ENCODE measurements at regions not wholly inside any gene's neighbourhood (a gene's known extent, or its start where the extent isn't known, plus 50 kb on each side); places are given as distances from the start of the nearest gene placed in this dataset.

- TF ChIP-seq, protein P1, sequence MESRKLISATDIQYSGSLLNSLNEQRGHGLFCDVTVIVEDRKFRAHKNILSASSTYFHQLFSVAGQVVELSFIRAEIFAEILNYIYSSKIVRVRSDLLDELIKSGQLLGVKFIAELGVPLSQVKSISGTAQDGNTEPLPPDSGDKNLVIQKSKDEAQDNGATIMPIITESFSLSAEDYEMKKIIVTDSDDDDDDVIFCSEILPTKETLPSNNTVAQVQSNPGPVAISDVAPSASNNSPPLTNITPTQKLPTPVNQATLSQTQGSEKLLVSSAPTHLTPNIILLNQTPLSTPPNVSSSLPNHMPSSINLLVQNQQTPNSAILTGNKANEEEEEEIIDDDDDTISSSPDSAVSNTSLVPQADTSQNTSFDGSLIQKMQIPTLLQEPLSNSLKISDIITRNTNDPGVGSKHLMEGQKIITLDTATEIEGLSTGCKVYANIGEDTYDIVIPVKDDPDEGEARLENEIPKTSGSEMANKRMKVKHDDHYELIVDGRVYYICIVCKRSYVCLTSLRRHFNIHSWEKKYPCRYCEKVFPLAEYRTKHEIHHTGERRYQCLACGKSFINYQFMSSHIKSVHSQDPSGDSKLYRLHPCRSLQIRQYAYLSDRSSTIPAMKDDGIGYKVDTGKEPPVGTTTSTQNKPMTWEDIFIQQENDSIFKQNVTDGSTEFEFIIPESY (IDR thresholded peaks at IDR 0.05): no peak
- TF ChIP-seq, protein P2, sequence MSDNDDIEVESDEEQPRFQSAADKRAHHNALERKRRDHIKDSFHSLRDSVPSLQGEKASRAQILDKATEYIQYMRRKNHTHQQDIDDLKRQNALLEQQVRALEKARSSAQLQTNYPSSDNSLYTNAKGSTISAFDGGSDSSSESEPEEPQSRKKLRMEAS (IDR thresholded peaks at IDR 0.05): no peak
- no peak for TF ChIP-seq SP1 (IDR thresholded peaks at IDR 0.05)
- TF ChIP-seq RXRA (IDR thresholded peaks at IDR 0.05): no peak
Observed at GRCh38 chr7:118075936-118076335, 108.0 kb upstream of the LSM8 start (continued).

DNA sequence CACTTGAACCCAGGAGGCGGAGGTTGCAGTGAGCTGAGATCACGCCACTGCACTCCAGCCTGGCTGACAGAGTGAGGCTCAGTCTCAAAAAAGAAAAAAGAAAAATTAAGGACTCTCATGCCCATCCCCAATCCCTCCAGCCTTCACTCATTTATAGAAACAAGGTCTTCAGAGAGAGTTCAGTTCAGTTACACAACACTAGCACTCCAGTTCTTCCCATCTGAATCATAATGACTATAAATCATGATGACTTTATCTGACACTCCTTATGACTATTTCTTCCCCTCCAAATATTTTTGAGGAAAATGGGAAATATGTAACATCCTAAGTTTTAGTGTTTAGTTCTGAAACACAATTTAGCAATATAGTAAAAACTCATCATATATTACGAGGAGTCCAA lies 107.4 kb upstream of the LSM8 start:
- TF ChIP-seq REST (IDR thresholded peaks at IDR 0.05): no peak
- Histone ChIP-seq H3K27ac (ENCODE audit: low read depth in 1 of 2, low read length in 2 of 2) (no peak overlapping the region), H3K9ac (ENCODE audit: low read depth in 1 of 2, low read length in 2 of 2) (no peak overlapping the region), H3K36me3 (ENCODE audit: control insufficient read depth in 4 of 4, insufficient read depth in 3 of 4, low read depth in 1 of 4, low read length in 3 of 4) (no peaks in the 10 kb centered on the region), H3K9me3 (ENCODE audit: control insufficient read depth in 4 of 4, low read length in 3 of 4) (no peaks in the 10 kb centered on the region), H3K27me3 (ENCODE audit: control insufficient read depth in 4 of 4, insufficient read depth in 4 of 4, low read length in 3 of 4) (no peaks in the 10 kb centered on the region), H3K4me1 (ENCODE audit: control insufficient read depth in 4 of 4, insufficient read depth in 4 of 4, low read length in 3 of 4) (peaks cover 0 to 3% (median 0%) of the 10 kb centered on the region in 4 donors), H3K4me3 (ENCODE audit: low read depth in 1 of 3, low read length in 3 of 3) (no peak overlapping the region)
- no peak for DNase-seq (ENCODE audit: low spot score)
- WGBS: 97% methylated on average over 3 of the region's 3 CpGs

DNA sequence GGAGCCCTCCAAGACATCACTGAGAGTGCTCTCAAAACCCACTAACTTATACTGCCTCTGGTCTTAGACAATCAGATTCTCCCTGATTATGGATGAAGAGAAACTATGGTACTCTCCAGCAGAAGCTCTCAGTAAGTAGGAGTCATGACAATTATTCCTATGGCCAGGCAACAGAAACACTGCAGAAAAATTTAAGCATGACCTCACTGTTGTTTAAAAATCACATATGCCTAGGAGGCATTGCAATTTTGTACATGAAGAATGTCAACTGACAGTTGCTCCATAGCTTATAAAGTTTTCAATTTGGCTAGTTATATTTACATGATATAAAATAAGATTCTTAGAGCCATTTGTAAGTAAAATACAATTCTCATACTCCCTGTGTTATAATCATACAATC lies 105.9 kb upstream of the LSM8 start:
- no peak for TF ChIP-seq HNF4G (IDR thresholded peaks at IDR 0.05)
- TF ChIP-seq FOXA2 (IDR thresholded peaks at IDR 0.05): no peak
- TF ChIP-seq REST (IDR thresholded peaks at IDR 0.05): no peak
- TF ChIP-seq YY1 (IDR thresholded peaks at IDR 0.05): no peak
- TF ChIP-seq EGR1 (IDR thresholded peaks at IDR 0.05; ENCODE audit: low read depth in 2 of 2): no peak
- TF ChIP-seq, protein P1 (IDR thresholded peaks at IDR 0.05): no peak
- TF ChIP-seq RXRA (IDR thresholded peaks at IDR 0.05): no peak
- no peak for TF ChIP-seq RAD21 (IDR thresholded peaks at IDR 0.05)
- TF ChIP-seq JUND (IDR thresholded peaks at IDR 0.05): no peak
- no peak for TF ChIP-seq HNF4A (conservative IDR thresholded peaks at IDR 0.05)
- TF ChIP-seq NR2F2 (IDR thresholded peaks at IDR 0.05): no peak
- TF ChIP-seq, protein P2 (IDR thresholded peaks at IDR 0.05): no peak
- TF ChIP-seq TAF1 (conservative IDR thresholded peaks at IDR 0.05): no peak
- no peak for TF ChIP-seq CTCF (IDR thresholded peaks at IDR 0.05; ENCODE audit: low read depth, low read length, missing input control)
- TF ChIP-seq GABPA (IDR thresholded peaks at IDR 0.05 in 1 of 2, conservative IDR thresholded peaks at IDR 0.05 in 1 of 2): no peak
- H3K9me3 ChIP-seq (ENCODE audit: control insufficient read depth in 4 of 4, low read length in 3 of 4): no peaks in the 10 kb centered on the region
- DNase-seq (ENCODE audit: low spot score): no peak
- no peak overlapping the region for H3K27ac ChIP-seq (ENCODE audit: low read depth in 1 of 2, low read length in 2 of 2)
- no peak overlapping the region for H3K4me3 ChIP-seq (ENCODE audit: low read depth in 1 of 3, low read length in 3 of 3)
- no peaks in the 10 kb centered on the region for H3K36me3 ChIP-seq (ENCODE audit: control insufficient read depth in 4 of 4, insufficient read depth in 3 of 4, low read depth in 1 of 4, low read length in 3 of 4)
- no peak overlapping the region for H3K9ac ChIP-seq (ENCODE audit: low read depth in 1 of 2, low read length in 2 of 2)
- no peaks in the 10 kb centered on the region for H3K4me1 ChIP-seq (ENCODE audit: control insufficient read depth in 4 of 4, insufficient read depth in 4 of 4, low read length in 3 of 4)
- no peaks in the 10 kb centered on the region for H3K27me3 ChIP-seq (ENCODE audit: control insufficient read depth in 4 of 4, insufficient read depth in 4 of 4, low read length in 3 of 4)

All from liver (tissue), 8 donors.